Effector CD8-positive, alpha-beta T cell (primary cell): ENCODE measurements at regions not wholly inside any gene's neighbourhood (a gene's known extent, or its start where the extent isn't known, plus 50 kb on each side); places are given as distances from the start of the nearest gene placed in this dataset.
"Not testable (repeated sequence)": the region's sequence is repeated elsewhere in the genome, so short reads cannot be mapped to it uniquely, and the experiment has no call there.

Experiments used
- DNase-seq: peaks from one replicate; lab custom pipeline; 2025; lab: John Stamatoyannopoulos, UW

GRCh38 chr2:144989579-144990270 lies 469.8 kb upstream of the ZEB2 start:
- no peak for DNase-seq

- no peak for DNase-seq
These were observed 468.7 kb upstream of the ZEB2 start for GRCh38 chr2:144988591-144988990.

- no peak for DNase-seq
These were observed 466.8 kb upstream of the ZEB2 start for GRCh38 chr2:144986691-144987090.

- DNase-seq, result no peak
These were observed 464.1 kb upstream of the ZEB2 start for GRCh38 chr2:144984038-144984437.

GRCh38 chr2:144983107-144983506 lies 463.2 kb upstream of the ZEB2 start:
- no peak for DNase-seq

- DNase-seq, result no peak
These were observed 462.6 kb upstream of the ZEB2 start for GRCh38 chr2:144982481-144982880.

- no peak for DNase-seq
These were observed 456.0 kb upstream of the ZEB2 start for GRCh38 chr2:144975881-144976280.

- no peak for DNase-seq
These were observed 452.8 kb upstream of the ZEB2 start for GRCh38 chr2:144972676-144973075.

- no peak for DNase-seq
These were observed 451.9 kb upstream of the ZEB2 start for GRCh38 chr2:144971786-144972335.

- DNase-seq, result not testable (repeated sequence)
These were observed 450.5 kb upstream of the ZEB2 start for GRCh38 chr2:144970410-144970809.

GRCh38 chr2:144969564-144969963 lies 449.6 kb upstream of the ZEB2 start:
- not testable (repeated sequence) for DNase-seq

GRCh38 chr2:144967961-144968360 lies 448.0 kb upstream of the ZEB2 start:
- DNase-seq, result no peak

GRCh38 chr2:144965172-144965571 lies 445.3 kb upstream of the ZEB2 start:
- no peak for DNase-seq

- no peak for DNase-seq
These were observed 443.1 kb upstream of the ZEB2 start for GRCh38 chr2:144963031-144963430.

- DNase-seq, result no peak
These were observed 439.5 kb upstream of the ZEB2 start for GRCh38 chr2:144959416-144959815.

- no peak for DNase-seq
These were observed 431.1 kb upstream of the ZEB2 start for GRCh38 chr2:144950899-144951560.

- no peak for DNase-seq
These were observed 428.4 kb upstream of the ZEB2 start for GRCh38 chr2:144948205-144948855.

- DNase-seq, result no peak
These were observed 427.8 kb upstream of the ZEB2 start for GRCh38 chr2:144947709-144948037.

GRCh38 chr2:144946263-144946662 lies 426.3 kb upstream of the ZEB2 start:
- DNase-seq, result no peak

GRCh38 chr2:144944546-144945220 lies 424.8 kb upstream of the ZEB2 start:
- DNase-seq, result no peak

- DNase-seq, result no peak
These were observed 424.1 kb upstream of the ZEB2 start for GRCh38 chr2:144943986-144944385.

GRCh38 chr2:144943293-144943941 lies 423.5 kb upstream of the ZEB2 start:
- no peak for DNase-seq
